Neural crest cell (in vitro differentiated cells): ENCODE measurements at regions not wholly inside any gene's neighbourhood (a gene's known extent, or its start where the extent isn't known, plus 50 kb on each side); places are given as distances from the start of the nearest gene placed in this dataset.

Experiments
- DNase-seq: peaks from one replicate; pipeline ENCODE4 v3.0.0; 2021; ENCODE audit warnings: low read depth, mixed read lengths, low spot score
- H3K27ac Mint-ChIP-seq: one replicate; pipeline ENCODE4 v1.8.0; 2021; ENCODE audit warnings: mild to moderate bottlenecking, mixed read lengths; ENCODE audit not compliant: unreplicated experiment
- H3K27me3 Mint-ChIP-seq: 2 replicates; pipeline ENCODE4 v1.8.0; 2021; ENCODE audit warnings: low read depth, mild to moderate bottlenecking, mixed read lengths
- H3K36me3 Mint-ChIP-seq: 2 replicates; pipeline ENCODE4 v1.8.0; 2021; ENCODE audit warnings: low read depth, mild to moderate bottlenecking, mixed read lengths
- H3K4me1 Mint-ChIP-seq: 2 replicates; pipeline ENCODE4 v1.8.0; 2021; ENCODE audit warnings: mixed read lengths
- H3K4me3 Mint-ChIP-seq: one replicate; pipeline ENCODE4 v1.8.0; 2021; ENCODE audit warnings: mild to moderate bottlenecking, mixed read lengths
- H3K9me3 Mint-ChIP-seq: 2 replicates; pipeline ENCODE4 v1.8.0; 2021; ENCODE audit warnings: mixed read lengths
- CTCF ChIP-seq: fragments of 200-600 bp; sonication (generic); conservative IDR thresholded peaks from 2 replicates; pipeline ENCODE4 v1.5.0; 2021; ENCODE audit warnings: antibody characterized with exemption, mild to moderate bottlenecking

GRCh38 chr10:85061401-85061800 is 733.0 kb downstream of the CCSER2 start:
- peaks cover 6% of the 10 kb centered on the region for H3K9me3 Mint-ChIP-seq
- H3K4me3 Mint-ChIP-seq: no peak overlapping the region
- no peak for TF ChIP-seq CTCF
- no peak overlapping the region for H3K27ac Mint-ChIP-seq
- no peaks in the 10 kb centered on the region for H3K4me1 Mint-ChIP-seq
- H3K27me3 Mint-ChIP-seq: no peaks in the 10 kb centered on the region
- peaks cover 2% of the 10 kb centered on the region for H3K36me3 Mint-ChIP-seq
- DNase-seq: no peak

GRCh38 chr10:85067955-85068354 is 739.6 kb downstream of the CCSER2 start:
- TF ChIP-seq CTCF: no peak
- Mint-ChIP-seq H3K27ac (no peak overlapping the region), H3K9me3 (peaks cover 3% of the 10 kb centered on the region), H3K36me3 (peaks cover 2% of the 10 kb centered on the region), H3K4me1 (no peaks in the 10 kb centered on the region), H3K4me3 (no peak overlapping the region), H3K27me3 (no peaks in the 10 kb centered on the region)
- no peak for DNase-seq

- Mint-ChIP-seq H3K4me3 (no peak overlapping the region), H3K27me3 (no peaks in the 10 kb centered on the region)
Measured at GRCh38 chr10:85080934-85081333, 752.5 kb downstream of the CCSER2 start.

GRCh38 chr10:85098835-85099521 is 770.6 kb downstream of the CCSER2 start:
- Mint-ChIP-seq H3K36me3 (no peaks in the 10 kb centered on the region), H3K27ac (no peak overlapping the region), H3K27me3 (no peaks in the 10 kb centered on the region), H3K9me3 (no peaks in the 10 kb centered on the region), H3K4me3 (no peak overlapping the region), H3K4me1 (peaks cover 5% of the 10 kb centered on the region)
- DNase-seq: no peak
- TF ChIP-seq CTCF: no peak

More at GRCh38 chr10:85080934-85081333, 752.5 kb downstream of the CCSER2 start:
- H3K9me3 Mint-ChIP-seq: peaks cover 3% of the 10 kb centered on the region
- no peaks in the 10 kb centered on the region for H3K4me1 Mint-ChIP-seq
- no peaks in the 10 kb centered on the region for H3K36me3 Mint-ChIP-seq
- no peak for DNase-seq
- TF ChIP-seq CTCF: no peak
- no peak overlapping the region for H3K27ac Mint-ChIP-seq

- no peak for TF ChIP-seq CTCF
- Mint-ChIP-seq H3K36me3 (no peaks in the 10 kb centered on the region), H3K27ac (peak overlapping the region; percentile 21), H3K4me1 (peaks cover 5% of the 10 kb centered on the region), H3K27me3 (no peaks in the 10 kb centered on the region), H3K9me3 (no peaks in the 10 kb centered on the region), H3K4me3 (no peak overlapping the region)
- no peak for DNase-seq
Measured at GRCh38 chr10:85100495-85100894, 772.1 kb downstream of the CCSER2 start.
